Brain microvascular endothelial cell (primary cell): ENCODE measurements at regions not wholly inside any gene's neighbourhood (a gene's known extent, or its start where the extent isn't known, plus 50 kb on each side); places are given as distances from the start of the nearest gene placed in this dataset.
A peak's percentile ranks its signal among the peaks of the same experiment; 100 is the strongest.

Source experiments
- DNase-seq: peaks from one replicate; pipeline ENCODE4 v3.0.0-alpha.2; 2020
- H3K27ac ChIP-seq: fragments of 250-450 bp; sonication (Bioruptor Pico); 2 replicates; pipeline ENCODE4 v1.5.1; 2020; ENCODE audit warnings: mild to moderate bottlenecking, moderate library complexity
- H3K27me3 ChIP-seq: fragments of 250-450 bp; sonication (Bioruptor Pico); replicated peaks from 2 replicates; pipeline ENCODE4 v1.5.1; 2020; ENCODE audit warnings: mild to moderate bottlenecking
- H3K36me3 ChIP-seq: fragments of 250-450 bp; sonication (Bioruptor Pico); replicated peaks from 2 replicates; pipeline ENCODE4 v1.5.1; 2020; ENCODE audit warnings: mild to moderate bottlenecking
- H3K4me3 ChIP-seq: 2 replicates; pipeline ENCODE4 v1.5.1; 2011; ENCODE audit warnings: low read depth, mild to moderate bottlenecking, control low read depth, low read length, moderate library complexity
- in situ Hi-C: cut with HindIII; loops from 2 replicates; pipeline ENCODE4 v1.10.0; 2017; ENCODE audit warnings: low sequenced_read_pairs, low pct_ligation_motif_present
- TF ChIP-seq, protein P1 (sequence below): IDR thresholded peaks from 2 replicates; pipeline ENCODE4 v1.5.1; 2011; ENCODE audit warnings: low read depth, mild to moderate bottlenecking, moderate library complexity, low read length, control low read depth, inconsistent platforms; ENCODE audit errors: missing control alignments

DNA sequence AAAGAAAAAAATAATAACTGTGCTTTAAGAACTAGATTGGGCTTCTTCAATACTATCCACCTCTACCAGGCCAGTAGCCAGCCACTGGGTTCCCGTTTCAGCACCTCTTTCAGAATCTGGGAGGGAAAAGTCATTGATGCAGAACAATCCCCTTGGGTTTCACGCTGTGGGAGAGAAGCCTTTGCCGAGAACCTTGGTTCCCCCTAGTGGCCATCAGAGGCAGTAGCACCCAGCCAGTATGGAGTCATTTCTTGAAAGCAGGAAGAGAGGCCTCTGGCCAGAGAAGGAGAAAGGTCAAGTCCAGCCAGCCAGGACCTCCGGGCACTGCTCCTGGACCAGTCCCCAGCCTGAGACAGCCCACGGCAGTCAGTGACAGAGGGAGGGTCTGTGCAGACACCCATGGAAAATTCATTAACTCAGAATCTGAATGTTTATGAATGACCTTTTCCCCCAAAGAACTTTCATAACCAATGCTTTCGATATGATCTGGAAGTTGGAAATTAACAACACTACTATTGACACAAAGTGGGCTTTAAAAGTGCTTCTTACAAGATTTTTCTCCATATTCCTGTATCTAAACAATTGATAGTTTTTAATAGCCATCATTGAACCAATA is 51.2 kb upstream of the CDH5 start:
- no peaks in the 10 kb centered on the region for H3K36me3 ChIP-seq
- H3K27me3 ChIP-seq = no peaks in the 10 kb centered on the region
- in situ Hi-C loops = no loop called here
- no peak overlapping the region for H3K27ac ChIP-seq
- H3K4me3 ChIP-seq = no peak overlapping the region
- TF ChIP-seq, protein P1, sequence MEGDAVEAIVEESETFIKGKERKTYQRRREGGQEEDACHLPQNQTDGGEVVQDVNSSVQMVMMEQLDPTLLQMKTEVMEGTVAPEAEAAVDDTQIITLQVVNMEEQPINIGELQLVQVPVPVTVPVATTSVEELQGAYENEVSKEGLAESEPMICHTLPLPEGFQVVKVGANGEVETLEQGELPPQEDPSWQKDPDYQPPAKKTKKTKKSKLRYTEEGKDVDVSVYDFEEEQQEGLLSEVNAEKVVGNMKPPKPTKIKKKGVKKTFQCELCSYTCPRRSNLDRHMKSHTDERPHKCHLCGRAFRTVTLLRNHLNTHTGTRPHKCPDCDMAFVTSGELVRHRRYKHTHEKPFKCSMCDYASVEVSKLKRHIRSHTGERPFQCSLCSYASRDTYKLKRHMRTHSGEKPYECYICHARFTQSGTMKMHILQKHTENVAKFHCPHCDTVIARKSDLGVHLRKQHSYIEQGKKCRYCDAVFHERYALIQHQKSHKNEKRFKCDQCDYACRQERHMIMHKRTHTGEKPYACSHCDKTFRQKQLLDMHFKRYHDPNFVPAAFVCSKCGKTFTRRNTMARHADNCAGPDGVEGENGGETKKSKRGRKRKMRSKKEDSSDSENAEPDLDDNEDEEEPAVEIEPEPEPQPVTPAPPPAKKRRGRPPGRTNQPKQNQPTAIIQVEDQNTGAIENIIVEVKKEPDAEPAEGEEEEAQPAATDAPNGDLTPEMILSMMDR = peak; percentile 100
- DNase-seq = peak; percentile 54

DNA sequence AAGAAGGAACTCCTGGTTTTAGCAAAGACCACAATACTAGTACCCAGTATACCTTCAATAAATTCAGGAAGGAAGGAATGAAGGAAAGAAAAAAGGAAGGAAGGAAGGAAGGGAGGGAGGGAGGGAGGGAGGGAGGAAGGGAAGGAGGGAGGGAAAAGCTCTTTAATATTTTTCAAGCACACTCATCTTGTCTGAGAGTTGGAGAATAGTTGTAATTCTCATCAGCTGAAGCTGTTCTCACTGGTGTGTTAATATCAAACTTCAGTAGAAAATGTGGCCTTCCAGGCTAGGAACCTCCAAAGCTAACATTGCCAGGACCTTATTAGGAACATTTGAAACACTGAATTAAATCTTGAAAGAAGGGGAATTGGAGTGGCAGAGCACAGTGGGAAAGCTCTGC is 55.2 kb upstream of the CDH5 start:
- no peak for DNase-seq

DNA sequence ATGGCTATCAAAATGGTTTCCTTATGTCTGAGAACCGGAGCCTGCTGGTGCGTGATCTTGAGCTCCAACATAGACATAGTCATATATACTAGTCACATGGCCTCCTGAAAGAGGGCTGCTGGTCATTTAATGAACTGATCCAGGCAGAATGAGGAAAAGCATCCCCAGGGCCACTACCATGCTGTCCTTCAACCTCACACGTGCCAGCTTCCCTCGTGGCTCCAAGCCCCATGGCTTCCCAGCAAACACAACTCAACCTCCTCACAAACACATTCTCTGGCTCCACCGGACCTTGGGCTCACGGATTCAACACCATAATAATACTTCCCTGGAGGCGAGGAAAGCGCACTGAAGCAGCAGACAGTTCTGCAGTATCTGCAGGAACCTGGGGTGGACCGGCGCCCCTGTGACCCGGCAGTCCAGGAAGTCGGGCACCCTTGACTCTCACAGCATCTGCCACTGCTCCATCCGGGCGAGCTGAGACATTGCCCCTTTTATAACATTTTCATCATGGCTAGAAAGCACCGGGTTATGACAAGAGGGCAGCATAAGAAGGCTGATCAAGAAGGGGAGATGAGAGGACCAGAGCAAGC is 57.2 kb upstream of the CDH5 start:
- Histone ChIP-seq H3K4me3 (no peak overlapping the region), H3K27ac (no peak overlapping the region), H3K27me3 (no peaks in the 10 kb centered on the region), H3K36me3 (no peaks in the 10 kb centered on the region)
- in situ Hi-C loops = no loop called here
- DNase-seq = no peak
- TF ChIP-seq, protein P1 = no peak

More for the DNA sequence above, 55.2 kb upstream of the CDH5 start:
- Histone ChIP-seq H3K27ac (no peak overlapping the region), H3K36me3 (no peaks in the 10 kb centered on the region), H3K4me3 (no peak overlapping the region), H3K27me3 (no peaks in the 10 kb centered on the region)
- TF ChIP-seq, protein P1 = no peak
- in situ Hi-C loops = no loop called here

DNA sequence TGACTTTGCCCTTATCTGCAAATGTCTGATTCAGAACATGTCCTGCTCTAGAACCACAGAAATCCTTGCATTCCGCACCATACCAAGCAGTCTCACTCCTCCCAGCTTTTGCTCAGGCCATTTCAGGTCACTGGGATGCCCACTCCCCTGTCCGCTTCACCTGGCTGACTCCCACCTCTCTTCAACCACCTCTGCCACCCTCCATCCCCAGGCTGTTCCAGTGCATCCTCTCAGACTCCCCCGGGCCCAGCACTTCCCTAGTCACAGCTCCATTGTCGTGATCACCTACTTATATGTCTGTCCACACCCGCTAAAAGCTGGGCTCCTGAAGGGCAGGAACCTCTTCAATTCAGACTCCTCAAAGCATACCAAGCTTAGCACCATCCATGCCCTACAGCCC is 58.4 kb upstream of the CDH5 start:
- TF ChIP-seq, protein P1 = no peak
- in situ Hi-C loops = no loop called here
- Histone ChIP-seq H3K36me3 (no peaks in the 10 kb centered on the region), H3K27me3 (no peaks in the 10 kb centered on the region), H3K4me3 (no peak overlapping the region), H3K27ac (no peak overlapping the region)
- no peak for DNase-seq

DNA sequence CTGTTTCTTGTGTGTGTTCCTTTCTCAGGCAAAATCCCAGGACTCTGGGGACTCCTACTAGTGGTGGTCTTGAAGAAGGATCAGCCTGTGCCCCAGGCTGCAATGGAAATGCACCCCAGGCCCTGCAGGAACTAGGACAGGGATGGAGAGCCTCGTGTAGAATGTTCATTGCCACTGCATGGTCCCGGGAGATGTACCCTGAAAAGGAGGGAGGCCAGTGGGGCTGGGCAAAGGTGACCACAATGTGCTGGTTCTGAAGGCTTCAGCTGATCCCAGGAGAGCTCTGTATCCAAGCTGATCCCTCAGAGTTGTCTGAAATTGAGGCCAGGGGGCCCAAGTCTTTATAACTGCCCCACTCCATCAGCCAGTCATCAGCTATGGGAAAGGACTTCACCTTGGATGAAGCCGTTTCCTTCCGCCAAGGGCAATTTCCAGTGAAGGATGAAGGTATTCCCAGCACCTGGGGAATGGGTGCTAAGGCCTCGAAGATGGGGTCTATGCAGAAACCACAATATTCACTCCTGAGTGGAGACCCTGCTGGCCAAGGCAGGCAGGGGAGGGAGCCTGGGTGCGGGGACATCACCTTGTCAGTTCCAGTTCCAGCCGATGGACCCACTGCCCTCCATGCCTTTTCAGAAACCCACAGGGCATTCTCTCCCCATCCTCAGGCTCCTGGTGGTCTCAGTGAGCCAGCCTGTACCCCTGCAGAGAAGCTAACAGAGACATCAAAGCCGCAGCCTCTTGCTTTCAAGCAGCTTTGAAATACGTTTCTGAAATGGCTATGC is 59.9 kb upstream of the CDH5 start:
- H3K27me3 ChIP-seq = peaks cover 3% of the 10 kb centered on the region
- no peak overlapping the region for H3K27ac ChIP-seq

More for the DNA sequence above, 59.9 kb upstream of the CDH5 start:
- TF ChIP-seq, protein P1 = no peak
- no peak for DNase-seq
- in situ Hi-C loops = no loop called here
- H3K4me3 ChIP-seq = no peak overlapping the region
- no peaks in the 10 kb centered on the region for H3K36me3 ChIP-seq
